HepG2 (cell line): ENCODE measurements at regions not wholly inside any gene's neighbourhood (a gene's known extent, or its start where the extent isn't known, plus 50 kb on each side); places are given as distances from the start of the nearest gene placed in this dataset.

Experiments
- ATAC-seq: fragments of 200-7000 bp; cut with Tn5 transposase; 3 replicates; pipeline ENCODE4 v1.9.1; 2020; ENCODE audit warnings: mild to moderate bottlenecking, moderate library complexity
- BruUV-seq: library from RNA; stranded (reverse); fragments of 400-500 nt; replicated peaks from 2 replicates; lab custom pipeline; 2021; lab: Mats Ljungman, UMichigan
- CTCF ChIA-PET: fragments of 300-600 bp; formaldehyde crosslinking; extraction: SDS; loops from one replicate; lab custom pipeline; 2021; ENCODE audit warnings: low total read pairs, inconsistent platforms, low intra/inter-chr PET ratio; lab: Yijun Ruan, JAX
- POLR2A ChIA-PET: fragments of 350-600 bp; sonication (Branson Sonifier 250); formaldehyde crosslinking; loops from one replicate; lab custom pipeline; 2020; ENCODE audit warnings: antibody characterized with exemption, inconsistent platforms; lab: Yijun Ruan, JAX
- DNase-seq: peaks from one replicate; pipeline ENCODE4 v3.0.0-alpha.2; 2015; ENCODE audit warnings: low spot score
- FAIRE-seq: peaks from 3 replicates; lab custom pipeline; 2011; peaks lifted over from hg19 to GRCh38; lab: Jason Lieb, UNC
- H2AFZ ChIP-seq: one replicate; pipeline ENCODE4 v1.6.1; 2011; ENCODE audit warnings: low read length, inconsistent platforms
- H3K27ac ChIP-seq: fragments of 300-600 bp; 3 replicates; pipeline ENCODE4 v1.8.0; 2011; ENCODE audit warnings: mixed run types, mild to moderate bottlenecking, mixed read lengths, low read length, inconsistent platforms; ENCODE audit not compliant: insufficient read depth; ENCODE audit errors: extremely low read length
- H3K27me3 ChIP-seq, 2 experiments: fragments of 200-600 bp in 1 of 2; 2 replicates in 1 of 2; 3 replicates in 1 of 2; pipeline versions ENCODE4 v1.6.0 to v1.8.0; 2011; ENCODE audit warnings: low read length in 2 of 2, mild to moderate bottlenecking in 2 of 2, moderate library complexity in 2 of 2, inconsistent platforms in 1 of 2; ENCODE audit not compliant: insufficient read depth in 2 of 2, control insufficient read depth in 1 of 2
- H3K36me3 ChIP-seq, 2 experiments: fragments of 200-600 bp in 1 of 2; replicated peaks in 1 of 2; 2 replicates in 1 of 2; 3 replicates in 1 of 2; pipeline versions ENCODE4 v1.5.1 to v1.8.0; 2011; ENCODE audit warnings: low read length in 2 of 2, inconsistent platforms in 1 of 2; ENCODE audit not compliant: insufficient read depth in 2 of 2, control insufficient read depth in 1 of 2
- H3K4me1 ChIP-seq: 2 replicates; pipeline ENCODE4 v1.5.1; 2012; ENCODE audit warnings: low read length, inconsistent platforms; ENCODE audit not compliant: insufficient read depth
- H3K4me2 ChIP-seq: 2 replicates; pipeline ENCODE4 v1.6.0; 2011; ENCODE audit warnings: low read depth, low read length, inconsistent platforms
- H3K4me3 ChIP-seq, 3 experiments: fragments of 200-600 bp in 1 of 3; sonication (generic), shearing (Covaris generic) in 1 of 3; replicated peaks in 1 of 3; 2 replicates each; pipeline ENCODE4 v1.5.1; 2011 to 2016; ENCODE audit warnings: low read length in 3 of 3, inconsistent platforms in 2 of 3, low read depth in 2 of 3, mild to moderate bottlenecking in 2 of 3, control low read depth in 1 of 3, mixed read lengths in 1 of 3; ENCODE audit not compliant: insufficient read depth in 1 of 3
- H3K79me2 ChIP-seq: one replicate; pipeline ENCODE4 v1.6.1; 2011; ENCODE audit warnings: low read length, inconsistent platforms; ENCODE audit not compliant: insufficient read depth
- H3K9ac ChIP-seq: 2 replicates; pipeline ENCODE4 v1.6.0; 2011; ENCODE audit warnings: mild to moderate bottlenecking, low read depth, low read length, inconsistent platforms; ENCODE audit not compliant: insufficient read depth
- H3K9me3 ChIP-seq: 2 replicates; pipeline ENCODE4 v1.5.1; 2012; ENCODE audit warnings: mild to moderate bottlenecking, low read length
- H4K20me1 ChIP-seq: 2 replicates; pipeline ENCODE4 v1.6.0; 2011; ENCODE audit warnings: inconsistent platforms, mild to moderate bottlenecking, low read length, moderate library complexity; ENCODE audit not compliant: insufficient read depth
- CEBPB ChIP-seq: IDR thresholded peaks from 2 replicates; pipeline ENCODE4 v1.6.1; 2011; ENCODE audit warnings: low read depth, low read length, improper control_type of control experiment, borderline replicate concordance
- FOSL2 ChIP-seq: sonication (generic); formaldehyde crosslinking; IDR thresholded peaks from 2 replicates; pipeline ENCODE4 v1.4.0; 2020; ENCODE audit warnings: missing genetic modification reagents
- HES4 ChIP-seq: sonication (generic); formaldehyde crosslinking; IDR thresholded peaks from 2 replicates; pipeline ENCODE4 v1.9.0; 2021; ENCODE audit warnings: mild to moderate bottlenecking, missing genetic modification reagents, borderline replicate concordance
- IRX3 ChIP-seq: sonication (generic); formaldehyde crosslinking; IDR thresholded peaks from 2 replicates; pipeline ENCODE4 v1.8.1; 2023; ENCODE audit warnings: mild to moderate bottlenecking, low read depth, missing genetic modification reagents, borderline replicate concordance
- MAZ ChIP-seq, 2 experiments: sonication (generic) in 1 of 2; formaldehyde crosslinking in 1 of 2; IDR thresholded peaks; 2 replicates each; pipeline versions ENCODE4 v1.5.0 to v1.6.1; 2012 to 2020; ENCODE audit warnings: low read depth in 2 of 2, mild to moderate bottlenecking in 2 of 2, borderline replicate concordance in 1 of 2, improper control_type of control experiment in 1 of 2, low read length in 1 of 2, missing genetic modification reagents in 1 of 2, moderate library complexity in 1 of 2
- MBD4 ChIP-seq: IDR thresholded peaks from 2 replicates; pipeline ENCODE4 v1.6.1; 2012; ENCODE audit warnings: low read length, inconsistent platforms, borderline replicate concordance
- PTBP1 ChIP-seq: fragments of 200-400 bp; formaldehyde crosslinking; IDR thresholded peaks from 2 replicates; pipeline ENCODE4 v1.6.1; 2018; ENCODE audit warnings: low read length, low read depth; ENCODE audit not compliant: poor library complexity, severe bottlenecking
- REL ChIP-seq: sonication (generic); formaldehyde crosslinking; conservative IDR thresholded peaks from 2 replicates; pipeline ENCODE4 v1.8.0; 2022; ENCODE audit warnings: mild to moderate bottlenecking, missing genetic modification reagents, moderate library complexity
- SCMH1 ChIP-seq: sonication (generic); formaldehyde crosslinking; IDR thresholded peaks from 2 replicates; pipeline ENCODE4 v1.9.0; 2021; ENCODE audit warnings: missing genetic modification reagents, mild to moderate bottlenecking, borderline replicate concordance
- SRF ChIP-seq: IDR thresholded peaks from 2 replicates; pipeline ENCODE4 v1.6.1; 2011; ENCODE audit warnings: mild to moderate bottlenecking, low read depth, low read length, moderate library complexity
- ZNF496 ChIP-seq: sonication (generic); formaldehyde crosslinking; IDR thresholded peaks from 2 replicates; pipeline ENCODE4 v1.8.1; 2023; ENCODE audit warnings: mild to moderate bottlenecking, moderate library complexity, missing genetic modification reagents; ENCODE audit not compliant: insufficient replicate concordance
- ZNF629 ChIP-seq: sonication (generic); formaldehyde crosslinking; conservative IDR thresholded peaks from 2 replicates; pipeline ENCODE4 v1.5.0; 2020; ENCODE audit warnings: missing genetic modification reagents
- ZNF737 ChIP-seq: sonication (generic); formaldehyde crosslinking; IDR thresholded peaks from 2 replicates; pipeline ENCODE4 v1.5.0; 2020; ENCODE audit warnings: missing genetic modification reagents, mild to moderate bottlenecking, borderline replicate concordance
- ZSCAN20 ChIP-seq: sonication (generic); formaldehyde crosslinking; IDR thresholded peaks from 2 replicates; pipeline ENCODE4 v1.4.0; 2020; ENCODE audit warnings: missing genetic modification reagents, mild to moderate bottlenecking, borderline replicate concordance
- WGBS: methylation state at CpG from one replicate; pipeline ENCODE4 v1.1.6; 2017; ENCODE audit warnings: low lambda C conversion rate; 5-methylcytosine and 5-hydroxymethylcytosine counted together
- in situ Hi-C: cut with HindIII; loops from 2 replicates; pipeline ENCODE4 v1.10.0; 2017; ENCODE audit warnings: low pct_unique_long_range_greater_than_20kb; ENCODE audit not compliant: extremely low pct_ligation_motif_present
- intact Hi-C: fragments of 100-400 bp; cut with micrococcal nuclease; formaldehyde crosslinking; loops from one replicate; pipeline ENCODE4 v1.10.0; 2022; ENCODE audit not compliant: unreplicated experiment
- TF ChIP-seq, protein P1 (sequence below): sonication (generic); formaldehyde crosslinking; IDR thresholded peaks from 2 replicates; pipeline ENCODE4 v1.5.1; 2020; ENCODE audit warnings: missing genetic modification reagents, mild to moderate bottlenecking, borderline replicate concordance

DNA sequence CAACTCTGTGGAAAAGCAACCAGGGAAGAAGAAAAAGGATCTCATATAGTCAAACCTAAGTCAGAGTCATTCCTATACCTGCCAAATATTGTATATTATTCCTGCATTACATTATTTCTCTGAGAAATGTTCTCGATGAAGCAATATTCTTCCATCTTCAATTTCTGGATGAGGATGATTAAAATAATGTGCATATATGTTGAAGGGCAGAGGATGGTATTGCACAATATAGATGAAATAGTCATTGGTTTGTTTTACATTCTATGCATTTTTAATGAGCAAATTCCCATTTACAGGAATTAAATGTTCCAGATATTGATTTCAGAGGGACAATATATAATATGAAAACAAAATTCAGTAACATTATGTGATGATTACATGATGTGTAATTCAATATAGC, 545.2 kb downstream of the STK39 start:
- ChIA-PET POLR2A (no interaction called here), CTCF (no interaction called here)
- peaks cover 0 to 6% of the 10 kb centered on the region in 2 experiments; a peak in 1 of 5 replicates for H3K27me3 ChIP-seq
- H3K27ac ChIP-seq, result no peak overlapping the region
- no peaks in the 10 kb centered on the region for H3K9me3 ChIP-seq
- in situ Hi-C loops (no loop called here), intact Hi-C loops (no loop called here)
- 42% methylated on average over 1 of the region's 1 CpG for WGBS
- DNase-seq (no peak), ATAC-seq (no peak), FAIRE-seq (no peak)
- H3K79me2 ChIP-seq, result no peaks in the 10 kb centered on the region
- no peak overlapping the region for H3K9ac ChIP-seq
- H4K20me1 ChIP-seq, result no peaks in the 10 kb centered on the region
- H3K36me3 ChIP-seq, result no peaks in the 10 kb centered on the region
- H2AFZ ChIP-seq, result no peak overlapping the region
- BruUV-seq, result no TSS peak
- H3K4me3 ChIP-seq, result no peak overlapping the region
- TF ChIP-seq CEBPB, result peak; percentile 86
- TF ChIP-seq, protein P1, sequence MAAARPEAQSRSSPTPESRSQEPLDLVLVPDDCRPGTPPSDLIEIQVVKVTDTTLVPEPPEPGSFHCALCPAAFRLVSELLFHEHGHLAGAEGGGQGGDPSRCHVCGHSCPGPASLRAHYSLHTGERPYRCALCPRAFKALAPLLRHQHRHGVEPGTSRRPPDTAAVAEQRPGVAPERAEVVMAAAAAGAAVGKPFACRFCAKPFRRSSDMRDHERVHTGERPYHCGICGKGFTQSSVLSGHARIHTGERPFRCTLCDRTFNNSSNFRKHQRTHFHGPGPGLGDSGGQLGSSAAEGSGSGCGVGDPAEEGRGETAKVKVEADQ (CRISPR knock-in tag), result no peak
- H3K4me2 ChIP-seq, result no peak overlapping the region
- peaks cover 5% of the 10 kb centered on the region; the same call in 1 of the 2 replicates for H3K4me1 ChIP-seq

DNA sequence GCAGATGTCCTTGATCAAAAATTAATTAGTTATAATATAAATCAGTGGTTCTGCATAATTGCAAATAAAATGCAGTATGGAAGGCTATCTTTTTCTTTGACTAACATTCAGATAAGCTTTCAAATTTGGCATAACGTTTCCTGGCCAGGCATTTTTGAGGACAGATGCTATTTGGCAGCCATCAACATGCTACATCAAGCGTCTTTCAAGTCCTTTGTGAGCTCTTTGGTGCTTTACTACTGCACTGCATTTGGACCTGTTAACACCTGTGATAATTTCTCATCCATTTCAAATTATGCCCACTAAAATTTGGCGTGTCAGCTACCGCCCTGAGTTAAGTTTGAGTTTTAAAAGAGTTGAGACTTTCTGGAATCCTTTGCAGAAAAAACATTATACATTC, 545.7 kb downstream of the STK39 start:
- H3K4me2 ChIP-seq, result no peak overlapping the region
- CTCF ChIA-PET, result no interaction called here
- FAIRE-seq, result no peak
- H3K36me3 ChIP-seq, result no peaks in the 10 kb centered on the region
- no peak for DNase-seq
- no peaks in the 10 kb centered on the region for H3K9me3 ChIP-seq
- no peaks in the 10 kb centered on the region for H4K20me1 ChIP-seq
- no peak overlapping the region for H3K27ac ChIP-seq
- H3K79me2 ChIP-seq, result no peaks in the 10 kb centered on the region
- no peak overlapping the region for H3K4me3 ChIP-seq
- H2AFZ ChIP-seq, result no peak overlapping the region
- H3K4me1 ChIP-seq, result peaks cover 1% of the 10 kb centered on the region; the same call in 1 of the 2 replicates
- no peak overlapping the region for H3K9ac ChIP-seq
- peaks cover 0 to 6% of the 10 kb centered on the region in 2 experiments; a peak in 1 of 5 replicates for H3K27me3 ChIP-seq
- BruUV-seq, result no TSS peak
- intact Hi-C loops, result no loop called here
- POLR2A ChIA-PET, result no interaction called here
- TF ChIP-seq ZNF629 (CRISPR knock-in tag), result no peak
- no peak for TF ChIP-seq HES4 (CRISPR knock-in tag)
- TF ChIP-seq ZNF737 (CRISPR knock-in tag), result no peak
- TF ChIP-seq FOSL2 (CRISPR knock-in tag), result no peak
- no peak for TF ChIP-seq MAZ (IDR thresholded peaks at IDR 0.05; ENCODE audit: borderline replicate concordance, low read depth, low read length)
- no peak for TF ChIP-seq MAZ (CRISPR knock-in tag; IDR thresholded peaks at IDR 0.05; ENCODE audit: low read depth)
- no peak for TF ChIP-seq REL
- no peak for TF ChIP-seq SCMH1 (CRISPR knock-in tag)
- no peak for TF ChIP-seq PTBP1
- no peak for TF ChIP-seq IRX3 (CRISPR knock-in tag)
- TF ChIP-seq MBD4, result no peak
- TF ChIP-seq ZSCAN20 (CRISPR knock-in tag), result no peak
- TF ChIP-seq SRF, result no peak
- no peak for TF ChIP-seq ZNF496
- TF ChIP-seq, all 625 proteins: peak for 0
- in situ Hi-C loops, result no loop called here
- no peak for ATAC-seq
- 14% methylated on average over 4 of the region's 4 CpGs for WGBS
